Lung (tissue), 11 donors: ENCODE measurements at regions not wholly inside any gene's neighbourhood (a gene's known extent, or its start where the extent isn't known, plus 50 kb on each side); places are given as distances from the start of the nearest gene placed in this dataset.

Source experiments
- ATAC-seq: fragments of 200-7000 bp; cut with Tn5 transposase; one replicate; pipeline ENCODE4 v1.9.1; 2020; ENCODE audit warnings: moderate number of reproducible peaks; ENCODE audit not compliant: insufficient read depth, low FRiP score
- DNase-seq, 3 donors: peaks; one replicate each; pipeline ENCODE4 v3.0.0-alpha.2; 2013 to 2017
- H3K27ac ChIP-seq, 2 donors: one replicate each; pipeline ENCODE4 v1.5.1; 2013; ENCODE audit warnings: mild to moderate bottlenecking in 2 of 2, moderate library complexity in 2 of 2, control low read depth in 1 of 2, inconsistent platforms in 1 of 2, low read depth in 1 of 2, low read length in 1 of 2
- H3K27me3 ChIP-seq, 3 donors: one replicate each; pipeline ENCODE4 v1.5.1; 2013; ENCODE audit warnings: low read length in 2 of 3; ENCODE audit not compliant: control insufficient read depth in 3 of 3, insufficient read depth in 3 of 3
- H3K36me3 ChIP-seq, 4 donors: one replicate each; pipeline ENCODE4 v1.5.1; 2013; ENCODE audit warnings: low read length in 4 of 4, mild to moderate bottlenecking in 1 of 4, moderate library complexity in 1 of 4; ENCODE audit not compliant: control insufficient read depth in 4 of 4, insufficient read depth in 4 of 4
- H3K4me1 ChIP-seq, 5 donors: one replicate each; pipeline ENCODE4 v1.5.1; 2013; ENCODE audit warnings: low read length in 5 of 5, mild to moderate bottlenecking in 2 of 5, moderate library complexity in 1 of 5; ENCODE audit not compliant: control insufficient read depth in 5 of 5, insufficient read depth in 5 of 5
- H3K4me3 ChIP-seq: one replicate; pipeline ENCODE4 v1.5.1; 2013; ENCODE audit warnings: mild to moderate bottlenecking, control low read depth, moderate library complexity
- H3K9ac ChIP-seq, 2 donors: one replicate each; pipeline ENCODE4 v1.5.1; 2013; ENCODE audit warnings: low read length in 2 of 2, control low read depth in 1 of 2; ENCODE audit not compliant: insufficient read depth in 1 of 2
- H3K9me3 ChIP-seq, 4 donors: one replicate each; pipeline ENCODE4 v1.5.1; 2013; ENCODE audit warnings: low read length in 3 of 4, mild to moderate bottlenecking in 1 of 4, moderate library complexity in 1 of 4; ENCODE audit not compliant: control insufficient read depth in 4 of 4, insufficient read depth in 3 of 4
- CTCF ChIP-seq: IDR thresholded peaks from 2 replicates; pipeline ENCODE4 v1.5.1; 2012; ENCODE audit warnings: mild to moderate bottlenecking; ENCODE audit errors: control extremely low read depth, extremely low read depth
- WGBS, 2 donors: extraction: QIAGEN DNeasy Blood & Tissue Kit; methylation state at CpG; one replicate each; pipeline ENCODE4 v1.1.7; 2013; 5-methylcytosine and 5-hydroxymethylcytosine counted together
- donor health status: control.
- donor health status: control.
- donor health status: Bipolar disorder and iron deficiency.
- donor health status: healthy.
- donor health status: DM: yes; HTN: yes; CAD: no.

GRCh38 chr16:8055761-8056160, 534.5 kb downstream of the TMEM114 start:
- no peaks in the 10 kb centered on the region for H3K4me1 ChIP-seq
- H3K27me3 ChIP-seq, result no peaks in the 10 kb centered on the region
- H3K36me3 ChIP-seq, result no peaks in the 10 kb centered on the region
- 80 to 82% methylated on average over 4 of the region's 4 CpGs for WGBS, 2 donors
- no peak for TF ChIP-seq CTCF
- H3K4me3 ChIP-seq, result no peak overlapping the region
- ATAC-seq, result no peak
- H3K27ac ChIP-seq, result no peak overlapping the region
- no peak for DNase-seq
- H3K9me3 ChIP-seq, result no peaks in the 10 kb centered on the region
- H3K9ac ChIP-seq, result no peak overlapping the region

GRCh38 chr16:8053437-8053836, 536.9 kb downstream of the TMEM114 start:
- Histone ChIP-seq H3K9me3 (no peaks in the 10 kb centered on the region), H3K9ac (no peak overlapping the region), H3K36me3 (no peaks in the 10 kb centered on the region), H3K4me3 (no peak overlapping the region), H3K27ac (no peak overlapping the region), H3K27me3 (no peaks in the 10 kb centered on the region), H3K4me1 (no peaks in the 10 kb centered on the region)
- TF ChIP-seq CTCF, result no peak
- DNase-seq (no peak), ATAC-seq (no peak)
- WGBS, 2 donors, result 73 to 77% methylated on average over 4 of the region's 4 CpGs

- TF ChIP-seq CTCF, result no peak
- Histone ChIP-seq H3K27me3 (no peaks in the 10 kb centered on the region), H3K36me3 (no peaks in the 10 kb centered on the region), H3K9ac (no peak overlapping the region), H3K4me3 (no peak overlapping the region), H3K27ac (no peak overlapping the region), H3K4me1 (no peaks in the 10 kb centered on the region), H3K9me3 (no peaks in the 10 kb centered on the region)
- DNase-seq (no peak), ATAC-seq (no peak)
- WGBS, 2 donors, result 81 to 86% methylated on average over 4 of the region's 4 CpGs
These were observed 541.9 kb downstream of the TMEM114 start for GRCh38 chr16:8048433-8048832.

GRCh38 chr16:8047736-8048135, 542.6 kb downstream of the TMEM114 start:
- WGBS, 2 donors, result 85 to 86% methylated on average over 7 of the region's 7 CpGs
- DNase-seq (no peak), ATAC-seq (no peak)
- Histone ChIP-seq H3K4me1 (no peaks in the 10 kb centered on the region), H3K27me3 (no peaks in the 10 kb centered on the region), H3K36me3 (no peaks in the 10 kb centered on the region), H3K9ac (no peak overlapping the region), H3K27ac (no peak overlapping the region), H3K9me3 (no peaks in the 10 kb centered on the region), H3K4me3 (no peak overlapping the region)
- TF ChIP-seq CTCF, result no peak
